Keratinocyte (primary cell): ENCODE measurements at regions not wholly inside any gene's neighbourhood (a gene's known extent, or its start where the extent isn't known, plus 50 kb on each side); places are given as distances from the start of the nearest gene placed in this dataset.
A peak's percentile ranks its signal among the peaks of the same experiment; 100 is the strongest.

Experiments
- DNase-seq: peaks from one replicate; pipeline ENCODE4 v3.0.0-alpha.2; 2011; ENCODE audit warnings: low read depth, missing footprints, low spot score
- FAIRE-seq: peaks from 2 replicates; lab custom pipeline; 2011; peaks lifted over from hg19 to GRCh38; lab: Jason Lieb, UNC
- H2AFZ ChIP-seq: 2 replicates; pipeline ENCODE4 v1.6.0; 2012; ENCODE audit warnings: low read length, control low read depth, inconsistent platforms; ENCODE audit not compliant: control insufficient read depth
- H3K27ac ChIP-seq: 2 replicates; pipeline ENCODE4 v1.5.1; 2011; ENCODE audit warnings: low read length; ENCODE audit not compliant: control insufficient read depth, insufficient read depth
- H3K27me3 ChIP-seq: 3 replicates; pipeline ENCODE4 v1.6.0; 2011; ENCODE audit warnings: low read length; ENCODE audit not compliant: control insufficient read depth, insufficient read depth; ENCODE audit errors: extremely low read depth
- H3K36me3 ChIP-seq, 2 experiments: 2 replicates in 1 of 2; 3 replicates in 1 of 2; pipeline ENCODE4 v1.5.1; 2011; ENCODE audit warnings: low read length in 2 of 2, mild to moderate bottlenecking in 1 of 2; ENCODE audit not compliant: control insufficient read depth in 2 of 2, insufficient read depth in 2 of 2; ENCODE audit errors: extremely low read depth in 1 of 2
- H3K4me1 ChIP-seq: 3 replicates; pipeline ENCODE4 v1.5.1; 2011; ENCODE audit warnings: low read length; ENCODE audit not compliant: control insufficient read depth, insufficient read depth; ENCODE audit errors: extremely low read depth
- H3K4me2 ChIP-seq: 3 replicates; pipeline ENCODE4 v1.6.0; 2011; ENCODE audit warnings: low read depth, low read length; ENCODE audit not compliant: control insufficient read depth, insufficient read depth; ENCODE audit errors: extremely low read depth
- H3K4me3 ChIP-seq, 3 experiments: fragments of 200-600 bp in 1 of 3; sonication (generic) in 1 of 3; 2 replicates in 2 of 3; 3 replicates in 1 of 3; pipeline ENCODE4 v1.5.1; 2011 to 2016; ENCODE audit warnings: low read length in 3 of 3, mild to moderate bottlenecking in 3 of 3, control low read depth in 2 of 3, inconsistent platforms in 1 of 3, low read depth in 1 of 3, mixed read lengths in 1 of 3, mixed run types in 1 of 3, moderate library complexity in 1 of 3; ENCODE audit not compliant: control insufficient read depth in 2 of 3, insufficient read depth in 2 of 3; ENCODE audit errors: extremely low read depth in 1 of 3
- H3K79me2 ChIP-seq: 2 replicates; pipeline ENCODE4 v1.6.0; 2012; ENCODE audit warnings: low read length; ENCODE audit not compliant: control insufficient read depth, insufficient read depth
- H3K9ac ChIP-seq: 3 replicates; pipeline ENCODE4 v1.6.0; 2011; ENCODE audit warnings: low read length; ENCODE audit not compliant: control insufficient read depth, insufficient read depth; ENCODE audit errors: extremely low read depth
- H3K9me1 ChIP-seq: 3 replicates; pipeline ENCODE4 v1.6.0; 2011; ENCODE audit warnings: low read length; ENCODE audit not compliant: control insufficient read depth, insufficient read depth; ENCODE audit errors: extremely low read depth
- H3K9me3 ChIP-seq: 2 replicates; pipeline ENCODE4 v1.5.1; 2012; ENCODE audit warnings: low read depth, low read length; ENCODE audit not compliant: control insufficient read depth
- H4K20me1 ChIP-seq: 3 replicates; pipeline ENCODE4 v1.6.0; 2011; ENCODE audit warnings: low read length; ENCODE audit not compliant: control insufficient read depth, insufficient read depth; ENCODE audit errors: extremely low read depth
- EZH2 ChIP-seq: IDR thresholded peaks from one replicate; pipeline ENCODE4 v1.6.1; 2012; ENCODE audit warnings: inconsistent platforms, mild to moderate bottlenecking, low read length, moderate library complexity
- dilution Hi-C: fragments of 300-500 bp; cut with MboI; formaldehyde crosslinking; loops from one replicate; pipeline ENCODE4 v1.7.0; 2020; ENCODE audit warnings: low sequenced_read_pairs; ENCODE audit not compliant: extremely low pct_ligation_motif_present
- TF ChIP-seq, protein P1 (sequence below), 3 experiments: IDR thresholded peaks in 1 of 3; conservative IDR thresholded peaks in 1 of 3; optimal IDR thresholded peaks in 1 of 3; 2 replicates in 2 of 3; 3 replicates in 1 of 3; pipeline versions ENCODE3 to v1.5.1; 2011; ENCODE audit warnings: low read length in 3 of 3, mild to moderate bottlenecking in 3 of 3, moderate library complexity in 2 of 3, control low read depth in 1 of 3, inconsistent platforms in 1 of 3; ENCODE audit not compliant: insufficient read depth in 2 of 3; ENCODE audit errors: extremely low read depth in 1 of 3

DNA sequence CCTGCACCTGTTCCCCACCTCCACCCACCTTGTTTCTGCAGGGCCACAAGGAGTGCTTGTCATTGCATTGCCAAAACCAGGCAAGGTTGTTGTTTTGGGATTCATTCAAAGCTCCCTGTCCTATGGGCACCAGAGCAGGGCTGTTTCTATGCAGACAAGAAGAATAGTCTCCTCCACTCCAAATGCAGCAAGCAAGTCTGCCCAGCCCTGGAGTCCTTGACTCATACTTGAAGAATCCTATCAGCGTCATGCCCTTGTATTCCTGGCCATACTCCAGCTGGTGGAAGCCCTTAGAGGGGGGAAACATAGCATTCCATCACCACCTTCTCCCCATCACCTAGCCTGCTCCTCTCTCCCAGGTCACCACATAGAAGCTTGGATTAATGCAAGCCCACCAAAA, 145.3 kb upstream of the ECI2 start:
- peak overlapping the region; percentile 86 for H3K9ac ChIP-seq
- H3K79me2 ChIP-seq, result no peaks in the 10 kb centered on the region
- DNase-seq (peak; percentile 87), FAIRE-seq (peak; percentile 96)
- H4K20me1 ChIP-seq, result no peaks in the 10 kb centered on the region
- no peaks in the 10 kb centered on the region for H3K9me1 ChIP-seq
- H2AFZ ChIP-seq, result no peak overlapping the region
- H3K4me2 ChIP-seq, result peak overlapping the region; percentile 94
- no peaks in the 10 kb centered on the region for H3K36me3 ChIP-seq
- peak overlapping the region in 2 of 3 experiments; percentile 56 to 67 for H3K4me3 ChIP-seq
- no peaks in the 10 kb centered on the region for H3K27me3 ChIP-seq
- dilution Hi-C loops, result no loop called here
- H3K27ac ChIP-seq, result peak overlapping the region; percentile 89
- TF ChIP-seq EZH2, result no peak
- TF ChIP-seq, protein P1, sequence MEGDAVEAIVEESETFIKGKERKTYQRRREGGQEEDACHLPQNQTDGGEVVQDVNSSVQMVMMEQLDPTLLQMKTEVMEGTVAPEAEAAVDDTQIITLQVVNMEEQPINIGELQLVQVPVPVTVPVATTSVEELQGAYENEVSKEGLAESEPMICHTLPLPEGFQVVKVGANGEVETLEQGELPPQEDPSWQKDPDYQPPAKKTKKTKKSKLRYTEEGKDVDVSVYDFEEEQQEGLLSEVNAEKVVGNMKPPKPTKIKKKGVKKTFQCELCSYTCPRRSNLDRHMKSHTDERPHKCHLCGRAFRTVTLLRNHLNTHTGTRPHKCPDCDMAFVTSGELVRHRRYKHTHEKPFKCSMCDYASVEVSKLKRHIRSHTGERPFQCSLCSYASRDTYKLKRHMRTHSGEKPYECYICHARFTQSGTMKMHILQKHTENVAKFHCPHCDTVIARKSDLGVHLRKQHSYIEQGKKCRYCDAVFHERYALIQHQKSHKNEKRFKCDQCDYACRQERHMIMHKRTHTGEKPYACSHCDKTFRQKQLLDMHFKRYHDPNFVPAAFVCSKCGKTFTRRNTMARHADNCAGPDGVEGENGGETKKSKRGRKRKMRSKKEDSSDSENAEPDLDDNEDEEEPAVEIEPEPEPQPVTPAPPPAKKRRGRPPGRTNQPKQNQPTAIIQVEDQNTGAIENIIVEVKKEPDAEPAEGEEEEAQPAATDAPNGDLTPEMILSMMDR (optimal IDR thresholded peaks at IDR 0.05 in 1 of 3, IDR thresholded peaks at IDR 0.05 in 1 of 3, conservative IDR thresholded peaks at IDR 0.05 in 1 of 3; ENCODE audit: extremely low read depth in 1 of 3, insufficient read depth in 2 of 3, low read length in 3 of 3), result no peak
- peaks cover 20% of the 10 kb centered on the region for H3K4me1 ChIP-seq
- no peaks in the 10 kb centered on the region for H3K9me3 ChIP-seq

DNA sequence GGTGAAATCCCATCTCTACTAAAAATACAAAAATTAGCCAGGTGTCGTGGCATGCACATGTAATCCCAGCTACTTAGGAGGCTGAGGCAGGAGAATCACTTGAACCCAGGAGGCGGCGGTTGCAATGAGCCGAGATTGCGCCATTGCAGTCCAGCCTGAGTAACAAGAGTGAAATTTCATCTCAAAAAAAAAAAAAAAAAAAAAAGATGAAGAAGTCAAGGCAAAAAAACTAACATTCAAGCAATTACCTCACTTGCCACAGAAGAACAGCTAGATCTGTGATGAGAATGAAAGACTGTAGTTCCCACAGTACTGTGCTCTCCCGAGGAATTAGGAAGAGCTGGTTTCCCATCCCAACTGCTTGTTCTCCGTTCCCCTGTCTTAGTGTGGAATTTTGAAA, 144.7 kb upstream of the ECI2 start:
- peak overlapping the region; percentile 89 for H3K27ac ChIP-seq
- H2AFZ ChIP-seq, result no peak overlapping the region
- H3K79me2 ChIP-seq, result no peaks in the 10 kb centered on the region
- no peak overlapping the region for H3K9ac ChIP-seq
- dilution Hi-C loops, result no loop called here
- H3K9me3 ChIP-seq, result no peaks in the 10 kb centered on the region
- no peaks in the 10 kb centered on the region for H3K27me3 ChIP-seq
- TF ChIP-seq, protein P1 (optimal IDR thresholded peaks at IDR 0.05 in 1 of 3, IDR thresholded peaks at IDR 0.05 in 1 of 3, conservative IDR thresholded peaks at IDR 0.05 in 1 of 3; ENCODE audit: extremely low read depth in 1 of 3, insufficient read depth in 2 of 3, low read length in 3 of 3), result no peak
- TF ChIP-seq EZH2, result no peak
- H3K4me1 ChIP-seq, result peaks cover 20% of the 10 kb centered on the region
- H3K4me3 ChIP-seq, result no peak overlapping the region
- H3K36me3 ChIP-seq, result no peaks in the 10 kb centered on the region
- FAIRE-seq (no peak), DNase-seq (no peak)
- H3K9me1 ChIP-seq, result no peaks in the 10 kb centered on the region
- H4K20me1 ChIP-seq, result no peaks in the 10 kb centered on the region
- H3K4me2 ChIP-seq, result peak overlapping the region; percentile 94
